ENCODE measurements at regions not wholly inside any gene's neighbourhood (a gene's known extent, or its start where the extent isn't known, plus 50 kb on each side); places are given as distances from the start of the nearest gene placed in this dataset.
A peak's percentile ranks its signal among the peaks of the same experiment; 100 is the strongest.
"Not testable (repeated sequence)": the region's sequence is repeated elsewhere in the genome, so short reads cannot be mapped to it uniquely, and the experiment has no call there.

GRCh38 chr14:58775130-58775529 lies 137.4 kb downstream of the DACT1 start:
- DNase-seq; ATAC-seq; intact Hi-C loops (cut with DNase I, micrococcal nuclease): not testable (repeated sequence)

DNA sequence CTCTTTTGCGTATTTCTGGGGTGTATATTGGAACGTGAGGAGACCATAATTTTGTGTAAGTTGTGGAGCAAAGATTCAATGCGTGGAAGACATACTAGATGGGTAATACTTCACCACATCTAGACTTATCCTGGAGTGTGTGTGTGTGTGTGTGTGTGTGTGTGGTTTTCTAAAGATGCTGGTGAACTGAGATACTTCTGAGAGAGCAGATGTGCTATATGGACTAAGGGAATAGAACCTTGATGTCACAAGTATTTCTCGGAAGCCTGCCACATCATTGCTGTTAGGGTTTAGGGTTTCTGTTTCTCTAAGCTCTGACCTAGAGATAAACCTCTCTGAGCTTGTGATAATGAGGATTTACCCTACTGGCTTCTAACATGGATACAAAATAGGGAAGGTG lies 138.8 kb downstream of the DACT1 start:
- intact Hi-C loops (cut with DNase I, micrococcal nuclease) = no loop called here
- DNase-seq (no peak), ATAC-seq (no peak)

GRCh38 chr14:58777541-58777979 lies 139.8 kb downstream of the DACT1 start:
- DNase-seq = no peak
- intact Hi-C loops (cut with DNase I, micrococcal nuclease) = no loop called here
- ATAC-seq = no peak

DNA sequence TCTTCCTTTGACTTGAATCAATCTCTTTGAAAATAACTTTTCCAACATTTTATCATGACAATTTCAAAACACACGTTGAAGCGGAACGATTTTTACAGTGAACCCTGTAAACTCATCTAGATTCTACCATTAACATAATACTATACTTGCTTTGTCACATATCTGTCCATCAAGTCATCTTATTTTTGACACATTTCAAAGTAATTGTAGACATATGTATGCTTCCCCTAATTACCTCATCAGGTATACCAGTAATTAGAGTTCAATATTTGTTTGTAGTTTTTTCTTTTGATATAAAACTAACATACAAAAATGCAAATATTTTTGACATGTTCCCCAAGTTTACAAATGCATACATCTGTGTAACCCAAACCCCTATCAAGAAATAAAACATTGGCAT lies 140.4 kb downstream of the DACT1 start:
- ATAC-seq (no peak), DNase-seq (no peak)
- intact Hi-C loops (cut with DNase I, micrococcal nuclease) = no loop called here

GRCh38 chr14:58779376-58779775 lies 141.6 kb downstream of the DACT1 start:
- ATAC-seq = no peak
- intact Hi-C loops (cut with DNase I, micrococcal nuclease) = no loop called here
- no peak for DNase-seq

- DNase-seq (no peak), ATAC-seq (no peak)
- intact Hi-C loops (cut with DNase I, micrococcal nuclease) = no loop called here
Measured at GRCh38 chr14:58780185-58780584, 142.4 kb downstream of the DACT1 start.

DNA sequence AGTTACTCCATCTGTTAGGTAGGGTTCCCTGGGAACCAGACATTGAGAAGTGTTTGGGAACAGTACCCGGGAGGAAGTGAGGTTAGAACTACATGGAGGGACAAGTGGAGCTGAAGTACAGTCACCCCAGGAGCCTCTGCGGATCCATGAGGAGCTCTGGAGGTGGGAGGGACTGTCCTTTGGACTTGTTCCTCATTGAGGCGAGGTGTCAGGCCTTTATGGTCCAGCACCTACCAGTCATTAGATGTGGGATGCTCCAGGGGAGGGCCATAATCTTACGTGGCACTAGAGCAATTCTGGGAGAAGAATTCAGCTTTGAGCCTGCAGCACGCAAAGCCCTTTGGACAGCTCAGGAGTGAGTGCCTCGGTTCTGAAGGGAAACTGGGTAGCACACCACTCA lies 142.8 kb downstream of the DACT1 start:
- ATAC-seq (peak; percentile 97), DNase-seq (no peak)
- intact Hi-C loops (cut with DNase I, micrococcal nuclease) = no loop called here

DNA sequence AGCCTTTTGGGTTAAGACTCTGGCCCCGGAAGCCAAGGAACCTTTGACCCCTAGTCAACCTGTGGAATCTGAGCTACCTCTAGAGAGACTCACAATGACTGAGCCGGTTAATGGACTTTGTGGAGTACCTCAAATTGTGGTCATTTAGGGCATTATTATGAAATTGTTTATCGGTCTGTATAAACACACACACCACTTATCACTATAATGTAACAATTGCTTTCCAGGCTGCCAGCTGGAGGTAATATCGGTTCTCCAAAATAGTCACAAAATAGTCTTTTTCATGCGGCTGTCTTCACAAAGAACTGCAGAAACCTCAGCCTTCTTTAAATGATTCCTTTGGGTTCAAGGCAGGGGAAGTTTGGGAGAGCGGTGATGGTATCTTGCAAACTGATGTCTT lies 144.2 kb downstream of the DACT1 start:
- ATAC-seq (peak; percentile 35), DNase-seq (no peak)
- intact Hi-C loops (cut with DNase I, micrococcal nuclease) = no loop called here

- intact Hi-C loops (cut with DNase I, micrococcal nuclease) = no loop called here
- ATAC-seq = no peak
- no peak for DNase-seq
Measured at GRCh38 chr14:58783792-58784511, 146.2 kb downstream of the DACT1 start.

DNA sequence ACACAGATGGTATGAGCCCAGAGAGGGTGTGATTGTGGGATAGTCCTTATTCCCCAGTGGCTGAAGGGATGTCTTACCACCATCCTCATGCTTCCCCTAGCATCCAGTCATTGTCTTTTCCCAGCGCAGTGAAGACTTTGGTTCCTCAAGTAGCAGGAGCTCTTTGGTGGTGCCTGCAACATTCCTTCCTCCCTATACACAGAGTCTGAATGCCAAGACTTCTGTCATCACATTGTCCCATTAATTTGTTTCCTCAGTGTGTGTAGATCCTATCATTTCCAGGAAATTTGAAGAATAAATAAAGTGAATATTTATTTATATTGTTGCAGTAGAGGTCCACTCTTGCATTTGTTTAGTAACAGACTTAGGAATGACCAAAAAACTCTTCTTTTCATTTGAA lies 147.2 kb downstream of the DACT1 start:
- ATAC-seq (no peak), DNase-seq (no peak)
- intact Hi-C loops (cut with DNase I, micrococcal nuclease) = no loop called here

DNA sequence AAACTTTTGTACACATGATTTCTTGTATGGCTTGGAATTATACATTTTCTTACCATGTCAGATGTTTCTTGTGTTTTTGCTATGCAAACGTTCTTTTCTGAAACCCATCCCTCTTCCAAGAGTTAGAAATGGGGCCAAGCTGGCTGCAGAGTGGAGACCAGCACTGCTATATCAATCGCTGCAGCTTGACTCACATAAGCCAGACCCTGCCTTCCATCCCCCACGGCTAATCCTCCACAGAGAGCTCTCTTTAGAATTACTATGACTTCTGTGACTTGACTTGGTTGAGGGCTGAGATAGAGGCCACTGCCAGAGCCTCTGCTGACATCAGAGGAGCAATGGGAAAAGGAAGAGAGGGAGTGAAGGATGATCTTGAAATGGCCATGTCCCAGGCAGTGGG lies 147.9 kb downstream of the DACT1 start:
- DNase-seq (no peak), ATAC-seq (no peak)
- intact Hi-C loops (cut with DNase I, micrococcal nuclease) = no loop called here

DNA sequence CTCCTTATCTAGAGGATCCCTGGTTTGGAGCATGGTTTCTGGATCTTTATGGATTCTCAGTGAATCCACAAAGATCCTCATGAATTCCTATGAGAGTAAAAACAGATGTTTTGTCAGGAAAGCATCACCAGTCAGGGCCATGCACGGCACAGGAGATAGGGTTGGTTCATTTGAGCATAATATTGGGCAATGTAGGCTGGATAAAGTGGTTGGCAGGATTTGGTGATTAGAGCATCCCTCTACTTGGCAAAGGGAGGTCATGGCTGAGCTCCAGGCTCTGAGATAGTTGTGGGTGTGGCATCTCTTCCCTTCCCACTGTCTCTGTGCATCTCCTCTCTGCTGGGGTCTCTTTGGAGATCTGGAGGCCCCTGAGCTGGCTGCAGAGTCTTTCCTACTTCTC lies 149.8 kb downstream of the DACT1 start:
- intact Hi-C loops (cut with DNase I, micrococcal nuclease) = no loop called here
- ATAC-seq = no peak
- no peak for DNase-seq

GRCh38 chr14:58788655-58789503 lies 151.1 kb downstream of the DACT1 start:
- intact Hi-C loops (cut with DNase I, micrococcal nuclease) = no loop called here
- ATAC-seq (no peak), DNase-seq (no peak)

DNA sequence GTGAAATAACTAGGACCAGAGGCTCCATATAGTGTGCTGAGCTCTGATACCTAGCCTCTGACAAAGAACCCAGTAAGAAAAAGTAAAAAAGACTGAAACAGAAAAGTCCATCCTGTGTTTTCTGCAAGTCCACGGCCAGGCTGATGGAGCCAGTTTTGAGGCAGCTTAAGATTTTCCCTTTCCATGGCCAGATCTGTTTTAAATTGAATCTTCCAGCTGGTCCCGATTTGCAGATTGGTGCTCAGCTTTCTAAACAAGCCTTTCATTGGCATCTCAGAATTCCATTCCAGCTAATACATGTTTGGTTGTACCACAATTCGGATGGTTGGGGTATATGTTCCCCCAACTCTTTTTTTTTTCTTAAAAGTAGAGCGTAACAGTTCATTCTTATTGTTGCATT lies 152.0 kb downstream of the DACT1 start:
- intact Hi-C loops (cut with DNase I, micrococcal nuclease) = no loop called here
- DNase-seq (no peak), ATAC-seq (no peak)

GRCh38 chr14:58792416-58792815 lies 154.7 kb downstream of the DACT1 start:
- ATAC-seq = no peak
- intact Hi-C loops (cut with DNase I, micrococcal nuclease) = no loop called here
- no peak for DNase-seq

- ATAC-seq = peak; percentile 70
- intact Hi-C loops (cut with DNase I, micrococcal nuclease) = no loop called here
- DNase-seq = no peak
Measured at GRCh38 chr14:58793131-58793740, 155.5 kb downstream of the DACT1 start.

GRCh38 chr14:58794993-58795762 lies 157.4 kb downstream of the DACT1 start:
- ATAC-seq = peak; percentile 44
- intact Hi-C loops (cut with DNase I, micrococcal nuclease) = no loop called here
- DNase-seq = no peak

- intact Hi-C loops (cut with DNase I, micrococcal nuclease) = no loop called here
- peak; percentile 82 for ATAC-seq
- DNase-seq = no peak
Measured at GRCh38 chr14:58796242-58797009, 158.7 kb downstream of the DACT1 start.

Measured in left colon (tissue), 2 donors.